Naive thymus-derived CD4-positive, alpha-beta T cell (primary cell): ENCODE measurements at regions not wholly inside any gene's neighbourhood (a gene's known extent, or its start where the extent isn't known, plus 50 kb on each side); places are given as distances from the start of the nearest gene placed in this dataset.

ENCODE experiments used
- ATAC-seq: fragments of 150-1000 bp; cut with Tn5 transposase; 2 replicates; pipeline ENCODE4 v1.10.0; 2021; ENCODE audit warnings: mild to moderate bottlenecking, moderate library complexity
- CTCF ChIA-PET: fragments of 350-600 bp; sonication (Branson Sonifier 250); formaldehyde crosslinking; loops from one replicate; lab custom pipeline; 2021; ENCODE audit warnings: antibody characterized with exemption; lab: Charles Lee
- POLR2A ChIA-PET: fragments of 350-600 bp; sonication (Branson Sonifier 250); formaldehyde crosslinking; loops from one replicate; lab custom pipeline; 2021; ENCODE audit warnings: antibody characterized with exemption, inconsistent platforms; lab: Charles Lee
- DNase-seq, 9 donors: peaks; one replicate each; pipeline versions ENCODE4 v3.0.0 to v3.0.0-alpha.2; 2020 to 2022; ENCODE audit warnings: mixed read lengths in 1 of 9
- H3K27ac ChIP-seq: one replicate; pipeline ENCODE4 v1.7.0; 2013; ENCODE audit warnings: mild to moderate bottlenecking, low read depth, low read length, moderate library complexity
- H3K27me3 ChIP-seq, 2 donors: one replicate each; pipeline ENCODE4 v1.7.0; 2013; ENCODE audit warnings: low read length in 2 of 2, mild to moderate bottlenecking in 2 of 2, moderate library complexity in 2 of 2; ENCODE audit not compliant: control insufficient read depth in 2 of 2, insufficient read depth in 2 of 2
- H3K36me3 ChIP-seq, 3 experiments: 1 replicate in 2 of 3; 2 replicates in 1 of 3; pipeline ENCODE4 v1.7.0; 2013; ENCODE audit warnings: low read length in 3 of 3, mild to moderate bottlenecking in 3 of 3, moderate library complexity in 1 of 3; ENCODE audit not compliant: insufficient read depth in 3 of 3, control insufficient read depth in 2 of 3
- H3K4me1 ChIP-seq, 2 donors: one replicate each; pipeline ENCODE4 v1.7.0; 2013; ENCODE audit warnings: low read length in 2 of 2, mild to moderate bottlenecking in 2 of 2, moderate library complexity in 1 of 2; ENCODE audit not compliant: control insufficient read depth in 2 of 2, insufficient read depth in 2 of 2
- H3K4me3 ChIP-seq: 2 replicates; pipeline ENCODE4 v1.7.0; 2013; ENCODE audit warnings: mild to moderate bottlenecking, low read length
- H3K9me3 ChIP-seq, 3 experiments: 1 replicate in 2 of 3; 2 replicates in 1 of 3; pipeline ENCODE4 v1.7.0; 2013; ENCODE audit warnings: low read length in 3 of 3; ENCODE audit not compliant: control insufficient read depth in 2 of 3
- H3K27ac Mint-ChIP-seq, 9 donors: one replicate each; pipeline ENCODE4 v1.8.0; 2020 to 2022; ENCODE audit warnings: mixed read lengths in 9 of 9, mild to moderate bottlenecking in 8 of 9, moderate library complexity in 5 of 9, inconsistent platforms in 2 of 9
- H3K27me3 Mint-ChIP-seq, 5 donors: one replicate each; pipeline ENCODE4 v1.8.0; 2021 to 2022; ENCODE audit warnings: mixed read lengths in 5 of 5, mild to moderate bottlenecking in 1 of 5
- H3K36me3 Mint-ChIP-seq, 5 donors: one replicate each; pipeline ENCODE4 v1.8.0; 2020 to 2022; ENCODE audit warnings: mixed read lengths in 5 of 5, mild to moderate bottlenecking in 3 of 5, inconsistent platforms in 1 of 5
- H3K4me1 Mint-ChIP-seq, 7 donors: one replicate each; pipeline ENCODE4 v1.8.0; 2020 to 2022; ENCODE audit warnings: mixed read lengths in 7 of 7, mild to moderate bottlenecking in 3 of 7, inconsistent platforms in 1 of 7
- H3K4me3 Mint-ChIP-seq, 10 donors: one replicate each; pipeline ENCODE4 v1.8.0; 2020 to 2022; ENCODE audit warnings: mild to moderate bottlenecking in 10 of 10, mixed read lengths in 10 of 10, moderate library complexity in 6 of 10, inconsistent platforms in 2 of 10
- H3K9me3 Mint-ChIP-seq, 11 donors: one replicate each; pipeline ENCODE4 v1.8.0; 2020 to 2022; ENCODE audit warnings: mixed read lengths in 11 of 11, mild to moderate bottlenecking in 4 of 11, inconsistent platforms in 1 of 11, moderate library complexity in 1 of 11
- intact Hi-C, 2 donors: fragments of 100-400 bp; cut with micrococcal nuclease; formaldehyde crosslinking; loops; one replicate each; pipeline ENCODE4 v1.15.1; 2023

DNA sequence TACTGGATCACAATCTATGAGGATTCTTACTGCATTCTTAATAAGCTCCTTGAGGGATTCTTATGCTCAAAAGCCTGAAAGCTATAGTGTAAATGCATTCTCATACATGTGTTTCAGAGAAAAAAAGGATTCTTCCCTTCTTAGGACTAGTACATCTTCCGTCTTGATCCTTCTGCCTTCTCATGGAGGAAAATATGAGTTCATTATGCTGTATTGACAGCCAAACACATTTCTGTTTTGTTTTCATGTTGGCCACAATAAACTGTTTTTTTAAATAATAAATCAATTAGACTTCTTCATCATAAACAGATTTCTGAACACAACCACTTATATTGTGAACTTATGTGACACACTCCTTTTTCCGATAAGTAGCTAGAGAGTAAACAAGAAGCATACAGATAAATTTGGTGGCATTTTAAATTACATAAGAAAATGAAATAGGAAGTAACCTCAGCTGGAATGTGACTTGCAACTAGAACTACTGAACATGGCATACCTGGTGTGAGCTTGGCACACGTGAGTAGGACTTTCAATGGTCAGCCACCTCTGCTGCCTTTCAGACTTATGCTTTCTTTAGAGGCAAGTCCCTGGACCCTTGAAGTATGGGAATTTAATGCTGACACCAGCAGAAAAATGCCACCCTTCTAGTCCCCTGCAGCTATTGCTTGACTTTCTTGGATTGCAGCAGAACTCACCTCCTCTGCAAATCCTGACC lies 350.4 kb downstream of the BCKDHB start:
- intact Hi-C loops: no loop called here
- no peaks in the 10 kb centered on the region for H3K36me3 ChIP-seq
- H3K4me1 ChIP-seq: no peaks in the 10 kb centered on the region
- ChIA-PET CTCF (no interaction called here), POLR2A (no interaction called here)
- no peak overlapping the region for H3K4me3 ChIP-seq
- Mint-ChIP-seq H3K9me3 (peaks cover 0 to 4% (median 0%) of the 10 kb centered on the region in 11 donors), H3K27ac (no peak overlapping the region), H3K27me3 (no peaks in the 10 kb centered on the region), H3K4me3 (no peak overlapping the region), H3K4me1 (peaks cover 0 to 3% (median 0%) of the 10 kb centered on the region in 7 donors), H3K36me3 (peaks cover 0 to 16% (median 4%) of the 10 kb centered on the region in 5 donors)
- no peak for ATAC-seq
- DNase-seq: no peak
- H3K27me3 ChIP-seq: no peaks in the 10 kb centered on the region
- no peak overlapping the region for H3K27ac ChIP-seq
- H3K9me3 ChIP-seq: no peaks in the 10 kb centered on the region

DNA sequence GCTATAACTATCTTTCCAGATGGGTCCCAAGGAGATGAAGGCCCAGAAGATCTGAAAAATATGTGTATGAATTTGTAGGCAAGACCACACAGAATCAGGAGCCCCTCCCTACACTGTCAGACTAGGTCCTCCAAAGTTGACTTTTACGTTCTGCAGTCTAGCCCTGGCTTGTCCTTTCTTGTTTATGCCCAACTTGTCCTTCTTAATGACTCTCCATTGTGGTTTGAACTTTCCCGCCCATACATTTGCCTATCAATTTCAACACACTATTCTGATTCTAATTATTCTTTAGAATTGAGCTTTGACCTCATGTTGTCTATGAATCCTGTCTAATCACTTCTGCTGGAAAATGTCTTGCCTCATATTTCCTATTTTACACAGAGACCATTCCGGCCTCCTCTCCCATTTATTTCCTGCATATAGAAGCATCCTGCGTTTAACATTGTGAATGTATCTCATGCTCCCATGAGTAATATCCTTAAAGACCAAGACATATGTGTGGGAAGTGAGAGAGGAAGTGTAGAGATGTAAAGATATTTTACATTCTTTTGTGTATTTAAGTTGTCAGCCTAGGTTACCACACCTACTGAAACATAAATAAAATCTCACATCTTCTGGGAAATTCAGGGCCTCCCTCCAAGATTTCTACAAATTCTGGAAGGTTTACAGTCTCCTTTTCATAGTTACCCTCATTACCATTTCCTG lies 348.3 kb downstream of the BCKDHB start:
- Mint-ChIP-seq H3K27ac (no peak overlapping the region), H3K36me3 (peaks cover 0 to 16% (median 4%) of the 10 kb centered on the region in 5 donors), H3K9me3 (peaks cover 0 to 2% (median 0%) of the 10 kb centered on the region in 11 donors), H3K4me1 (peaks cover 0 to 3% (median 0%) of the 10 kb centered on the region in 7 donors), H3K27me3 (no peaks in the 10 kb centered on the region), H3K4me3 (no peak overlapping the region)
- CTCF ChIA-PET: interaction anchor here (0.6 kb wide), 1 partner anchor 21 kb away, joined by 3 read pairs; no protein-coding TSS in a partner anchor
- H3K9me3 ChIP-seq: no peaks in the 10 kb centered on the region
- intact Hi-C loops: no loop called here
- H3K4me1 ChIP-seq: no peaks in the 10 kb centered on the region
- DNase-seq (no peak), ATAC-seq (no peak)
- H3K36me3 ChIP-seq: no peaks in the 10 kb centered on the region
- no peak overlapping the region for H3K27ac ChIP-seq
- POLR2A ChIA-PET: no interaction called here
- H3K4me3 ChIP-seq: no peak overlapping the region
- H3K27me3 ChIP-seq: no peaks in the 10 kb centered on the region

DNA sequence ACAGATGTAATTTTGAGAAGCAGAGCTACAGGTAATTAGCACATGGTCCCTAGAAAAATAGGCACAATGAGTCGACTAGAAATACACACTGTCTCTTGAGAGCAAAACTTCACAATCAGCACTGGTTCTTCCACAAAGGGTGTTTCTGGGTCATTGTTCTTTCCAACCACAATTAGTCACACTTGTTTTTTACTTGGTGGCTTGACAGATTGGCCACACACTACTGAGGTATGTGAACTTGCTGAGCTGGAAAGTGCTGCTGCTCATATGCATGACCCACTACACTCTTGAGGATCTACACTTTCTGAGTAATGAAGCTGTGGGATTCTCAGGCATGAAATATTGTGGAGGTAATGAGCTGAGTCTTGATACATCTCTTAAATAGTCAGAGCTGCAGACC lies 347.7 kb downstream of the BCKDHB start:
- Mint-ChIP-seq H3K4me3 (no peak overlapping the region), H3K4me1 (peaks cover 0 to 3% (median 0%) of the 10 kb centered on the region in 7 donors), H3K27me3 (no peaks in the 10 kb centered on the region), H3K36me3 (peaks cover 0 to 16% (median 4%) of the 10 kb centered on the region in 5 donors), H3K27ac (no peak overlapping the region), H3K9me3 (no peaks in the 10 kb centered on the region)
- Histone ChIP-seq H3K4me1 (no peaks in the 10 kb centered on the region), H3K27me3 (no peaks in the 10 kb centered on the region), H3K36me3 (no peaks in the 10 kb centered on the region), H3K9me3 (no peaks in the 10 kb centered on the region), H3K27ac (no peak overlapping the region), H3K4me3 (no peak overlapping the region)
- intact Hi-C loops: no loop called here
- ChIA-PET POLR2A (no interaction called here), CTCF (interaction anchor here (0.6 kb wide), 1 partner anchor 20 kb away, joined by 3 read pairs; no protein-coding TSS in a partner anchor)
- DNase-seq (no peak), ATAC-seq (peak; percentile 65)

DNA sequence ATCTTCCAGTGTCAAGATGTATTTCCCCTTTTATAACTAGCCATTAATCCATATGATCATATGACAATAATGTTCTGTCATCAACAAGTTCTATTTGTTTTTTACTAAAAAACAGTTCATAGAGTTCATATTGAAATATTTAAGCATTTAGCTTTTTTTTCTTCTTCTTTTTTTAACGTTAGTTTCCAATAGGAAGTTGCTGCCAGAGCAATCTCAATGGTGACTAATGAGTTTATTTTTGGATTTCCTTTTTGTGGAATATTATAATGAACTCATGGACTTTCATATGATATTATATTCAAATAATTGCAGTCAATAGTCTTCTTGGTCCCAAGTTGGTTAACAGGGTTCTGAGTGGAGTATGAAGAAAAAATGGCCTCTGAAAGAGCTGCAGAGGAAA lies 343.3 kb downstream of the BCKDHB start:
- intact Hi-C loops: no loop called here
- Mint-ChIP-seq H3K4me1 (peaks cover 0 to under 1% (median 0%) of the 10 kb centered on the region in 7 donors), H3K4me3 (no peak overlapping the region), H3K36me3 (peaks cover 0 to 9% (median 0%) of the 10 kb centered on the region in 5 donors), H3K9me3 (peaks cover 0 to 2% (median 0%) of the 10 kb centered on the region in 11 donors), H3K27me3 (no peaks in the 10 kb centered on the region), H3K27ac (no peak overlapping the region)
- Histone ChIP-seq H3K4me1 (no peaks in the 10 kb centered on the region), H3K4me3 (no peak overlapping the region), H3K36me3 (no peaks in the 10 kb centered on the region), H3K27ac (no peak overlapping the region), H3K9me3 (no peaks in the 10 kb centered on the region), H3K27me3 (no peaks in the 10 kb centered on the region)
- POLR2A ChIA-PET: no interaction called here
- ATAC-seq (no peak), DNase-seq (no peak)
- CTCF ChIA-PET: no interaction called here

GRCh38 chr6:80446454-80447045 lies 340.1 kb downstream of the BCKDHB start:
- no peaks in the 10 kb centered on the region for H3K4me1 ChIP-seq
- ATAC-seq: no peak
- peaks cover 0 to 5% (median 0%) of the 10 kb centered on the region in 5 donors for H3K36me3 Mint-ChIP-seq
- no peaks in the 10 kb centered on the region for H3K4me1 Mint-ChIP-seq
- no peaks in the 10 kb centered on the region for H3K27me3 Mint-ChIP-seq
- H3K27ac Mint-ChIP-seq: no peak overlapping the region
- no peaks in the 10 kb centered on the region for H3K36me3 ChIP-seq
- POLR2A ChIA-PET: no interaction called here
- CTCF ChIA-PET: no interaction called here
- intact Hi-C loops: no loop called here
- no peak overlapping the region for H3K4me3 ChIP-seq
- no peak overlapping the region for H3K27ac ChIP-seq
- H3K4me3 Mint-ChIP-seq: no peak overlapping the region
- no peak for DNase-seq
- peaks cover 0 to 2% (median 0%) of the 10 kb centered on the region in 11 donors for H3K9me3 Mint-ChIP-seq
- H3K9me3 ChIP-seq: no peaks in the 10 kb centered on the region
- no peaks in the 10 kb centered on the region for H3K27me3 ChIP-seq

DNA sequence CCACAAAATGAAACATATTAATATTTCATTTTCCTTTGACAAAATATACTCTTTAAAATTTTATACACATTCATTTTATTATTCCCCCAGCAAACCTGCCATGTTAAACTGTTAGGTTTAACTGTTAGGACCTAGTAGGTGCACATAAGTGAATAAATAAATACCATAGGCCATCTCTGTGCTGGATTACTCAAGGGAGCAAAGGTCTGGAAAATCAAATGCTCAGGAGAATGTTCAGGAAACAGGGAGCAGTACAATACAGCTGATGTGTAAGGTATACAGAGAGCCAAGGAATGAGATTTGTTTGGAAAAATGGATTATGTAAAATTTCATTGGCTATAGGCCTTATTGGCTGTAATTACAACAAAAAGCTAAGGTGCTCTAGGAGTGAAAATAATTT lies 339.3 kb downstream of the BCKDHB start:
- DNase-seq: no peak
- CTCF ChIA-PET: no interaction called here
- no peak overlapping the region for H3K4me3 ChIP-seq

More for the DNA sequence above, 339.3 kb downstream of the BCKDHB start:
- H3K36me3 ChIP-seq: no peaks in the 10 kb centered on the region
- ATAC-seq: no peak
- POLR2A ChIA-PET: no interaction called here
- no peak overlapping the region for H3K27ac Mint-ChIP-seq
- peaks cover 0 to 5% (median 0%) of the 10 kb centered on the region in 5 donors for H3K36me3 Mint-ChIP-seq
- no peaks in the 10 kb centered on the region for H3K4me1 Mint-ChIP-seq
- peaks cover 0 to 2% (median 0%) of the 10 kb centered on the region in 11 donors for H3K9me3 Mint-ChIP-seq
- no peak overlapping the region for H3K4me3 Mint-ChIP-seq
- H3K27ac ChIP-seq: no peak overlapping the region
- intact Hi-C loops: no loop called here
- no peaks in the 10 kb centered on the region for H3K4me1 ChIP-seq
- H3K27me3 Mint-ChIP-seq: no peaks in the 10 kb centered on the region
- no peaks in the 10 kb centered on the region for H3K27me3 ChIP-seq
- H3K9me3 ChIP-seq: no peaks in the 10 kb centered on the region
